H1 (cell line): ENCODE measurements at regions not wholly inside any gene's neighbourhood (a gene's known extent, or its start where the extent isn't known, plus 50 kb on each side); places are given as distances from the start of the nearest gene placed in this dataset.

Experiments
- CHD2 ChIP-seq: IDR thresholded peaks from 2 replicates; pipeline ENCODE4 v1.6.1; 2012; ENCODE audit warnings: low read length, improper control_type of control experiment
- CHD7 ChIP-seq: fragments of 300-600 bp; sonication (generic); IDR thresholded peaks from 2 replicates; pipeline ENCODE4 v1.7.1; 2012; ENCODE audit warnings: low read length, moderate library complexity, mild to moderate bottlenecking, inconsistent platforms; ENCODE audit not compliant: insufficient replicate concordance
- GABPA ChIP-seq: IDR thresholded peaks from 2 replicates; pipeline ENCODE4 v1.6.1; 2011; ENCODE audit warnings: mild to moderate bottlenecking, low read length, moderate library complexity, borderline replicate concordance; ENCODE audit not compliant: insufficient read depth
- JUND ChIP-seq: IDR thresholded peaks from 2 replicates; pipeline ENCODE4 v1.6.1; 2011; ENCODE audit warnings: mild to moderate bottlenecking, improper control_type of control experiment, low read length
- PHF8 ChIP-seq: fragments of 200-600 bp; sonication (generic); conservative IDR thresholded peaks from 2 replicates; pipeline ENCODE4 v1.7.1; 2012; ENCODE audit warnings: low read depth, mild to moderate bottlenecking, inconsistent platforms, low read length, moderate library complexity
- USF2 ChIP-seq: IDR thresholded peaks from 2 replicates; pipeline ENCODE4 v1.6.1; 2011; ENCODE audit warnings: low read length, improper control_type of control experiment
- TF ChIP-seq, protein P1 (sequence below): IDR thresholded peaks from 2 replicates; pipeline ENCODE4 v1.6.1; 2011; ENCODE audit warnings: low read depth, mild to moderate bottlenecking, low read length; ENCODE audit not compliant: insufficient read depth

DNA sequence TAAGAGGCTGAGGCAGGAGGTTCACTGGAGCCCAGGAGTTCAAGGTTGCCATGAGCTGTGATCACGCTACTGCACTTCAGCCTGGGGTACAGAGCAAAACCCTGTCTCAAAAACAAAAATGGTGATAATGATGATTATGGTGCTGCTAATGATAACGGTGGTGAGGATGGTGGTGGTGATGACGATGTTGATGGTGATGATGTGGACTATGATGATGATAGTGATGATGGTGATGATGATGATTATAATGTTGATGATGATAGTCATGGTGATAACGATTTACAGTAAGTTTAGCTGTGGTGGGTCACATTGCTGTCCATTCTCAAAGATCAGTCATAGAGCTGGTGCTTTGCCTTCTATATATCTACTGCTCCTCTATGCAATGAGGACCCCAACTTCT is 1340.6 kb downstream of the UQCRFS1 start (continued):
- TF ChIP-seq CHD7 (no peak), JUND (no peak), USF2 (no peak), GABPA (no peak), CHD2 (no peak), PHF8 (no peak)
- TF ChIP-seq, protein P1, sequence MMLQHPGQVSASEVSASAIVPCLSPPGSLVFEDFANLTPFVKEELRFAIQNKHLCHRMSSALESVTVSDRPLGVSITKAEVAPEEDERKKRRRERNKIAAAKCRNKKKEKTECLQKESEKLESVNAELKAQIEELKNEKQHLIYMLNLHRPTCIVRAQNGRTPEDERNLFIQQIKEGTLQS = no peak
